GM21423 (cell line): ENCODE measurements at regions not wholly inside any gene's neighbourhood (a gene's known extent, or its start where the extent isn't known, plus 50 kb on each side); places are given as distances from the start of the nearest gene placed in this dataset.

ENCODE experiments used
- ATAC-seq: cut with Tn5 transposase; IDR thresholded peaks from one replicate; pipeline ENCODE4 v1.9.1; 2021; ENCODE audit warnings: mild to moderate bottlenecking, moderate library complexity; ENCODE audit not compliant: unreplicated experiment

GRCh38 chr12:131606218-131606901, 104.5 kb upstream of the SFSWAP start:
- no peak for ATAC-seq

GRCh38 chr12:131607658-131608447, 103.0 kb upstream of the SFSWAP start:
- peak; percentile 67 for ATAC-seq

GRCh38 chr12:131608740-131609690, 101.9 kb upstream of the SFSWAP start:
- no peak for ATAC-seq

GRCh38 chr12:131609762-131610161, 101.1 kb upstream of the SFSWAP start:
- no peak for ATAC-seq

GRCh38 chr12:131610181-131610580, 100.7 kb upstream of the SFSWAP start:
- no peak for ATAC-seq

GRCh38 chr12:131610891-131611290, 100.0 kb upstream of the SFSWAP start:
- ATAC-seq: no peak

GRCh38 chr12:131611416-131612091, 99.3 kb upstream of the SFSWAP start:
- no peak for ATAC-seq

GRCh38 chr12:131612092-131612755, 98.7 kb upstream of the SFSWAP start:
- ATAC-seq: no peak

- ATAC-seq: no peak
These were observed 97.7 kb upstream of the SFSWAP start for GRCh38 chr12:131613186-131613585.

GRCh38 chr12:131613678-131614077, 97.2 kb upstream of the SFSWAP start:
- ATAC-seq: no peak

GRCh38 chr12:131615326-131616042, 95.4 kb upstream of the SFSWAP start:
- no peak for ATAC-seq

- no peak for ATAC-seq
These were observed 94.7 kb upstream of the SFSWAP start for GRCh38 chr12:131616043-131616700.

- ATAC-seq: no peak
These were observed 94.2 kb upstream of the SFSWAP start for GRCh38 chr12:131616738-131617137.

GRCh38 chr12:131617179-131617578, 93.7 kb upstream of the SFSWAP start:
- ATAC-seq: no peak

GRCh38 chr12:131617596-131618302, 93.1 kb upstream of the SFSWAP start:
- ATAC-seq: no peak

- ATAC-seq: no peak
These were observed 92.6 kb upstream of the SFSWAP start for GRCh38 chr12:131618303-131618658.

- ATAC-seq: no peak
These were observed 92.2 kb upstream of the SFSWAP start for GRCh38 chr12:131618701-131619100.

- ATAC-seq: no peak
These were observed 91.7 kb upstream of the SFSWAP start for GRCh38 chr12:131619106-131619642.
